NT2/D1 (cell line): ENCODE measurements at regions not wholly inside any gene's neighbourhood (a gene's known extent, or its start where the extent isn't known, plus 50 kb on each side); places are given as distances from the start of the nearest gene placed in this dataset.

Experiments used
- SUZ12 ChIP-seq: IDR thresholded peaks from 2 replicates; pipeline ENCODE4 v1.6.1; 2011; ENCODE audit not compliant: insufficient read length, insufficient read depth; ENCODE audit errors: extremely low read depth
- YY1 ChIP-seq: IDR thresholded peaks from 2 replicates; pipeline ENCODE4 v1.6.1; 2011; ENCODE audit not compliant: insufficient read length, insufficient read depth
- ZNF274 ChIP-seq: IDR thresholded peaks from 2 replicates; pipeline ENCODE4 v1.6.1; 2011; ENCODE audit warnings: mild to moderate bottlenecking, low read depth, low read length

GRCh38 chr3:35383216-35383615, 256.1 kb upstream of the ARPP21 start:
- TF ChIP-seq SUZ12: no peak
- no peak for TF ChIP-seq YY1
- TF ChIP-seq ZNF274: no peak
